ENCODE measurements at regions not wholly inside any gene's neighbourhood (a gene's known extent, or its start where the extent isn't known, plus 50 kb on each side); places are given as distances from the start of the nearest gene placed in this dataset.

GRCh38 chr11:119872611-119873310 is 143.8 kb upstream of the NECTIN1 start:
- Histone ChIP-seq H3K9me3 (ENCODE audit: control insufficient read depth in 1 of 2, low read length in 2 of 2) (no peaks in the 10 kb centered on the region), H3K36me3 (ENCODE audit: control insufficient read depth in 1 of 2, insufficient read depth in 2 of 2, low read length in 2 of 2) (no peaks in the 10 kb centered on the region), H3K27me3 (ENCODE audit: low read depth, low read length) (no peaks in the 10 kb centered on the region), H3K4me1 (ENCODE audit: control insufficient read depth in 1 of 2, insufficient read depth in 2 of 2, low read length in 2 of 2) (no peaks in the 10 kb centered on the region), H3K4me3 (ENCODE audit: low read depth in 1 of 2, low read length in 2 of 2) (no peak overlapping the region), H3K27ac (ENCODE audit: low read length) (no peak overlapping the region)

DNA sequence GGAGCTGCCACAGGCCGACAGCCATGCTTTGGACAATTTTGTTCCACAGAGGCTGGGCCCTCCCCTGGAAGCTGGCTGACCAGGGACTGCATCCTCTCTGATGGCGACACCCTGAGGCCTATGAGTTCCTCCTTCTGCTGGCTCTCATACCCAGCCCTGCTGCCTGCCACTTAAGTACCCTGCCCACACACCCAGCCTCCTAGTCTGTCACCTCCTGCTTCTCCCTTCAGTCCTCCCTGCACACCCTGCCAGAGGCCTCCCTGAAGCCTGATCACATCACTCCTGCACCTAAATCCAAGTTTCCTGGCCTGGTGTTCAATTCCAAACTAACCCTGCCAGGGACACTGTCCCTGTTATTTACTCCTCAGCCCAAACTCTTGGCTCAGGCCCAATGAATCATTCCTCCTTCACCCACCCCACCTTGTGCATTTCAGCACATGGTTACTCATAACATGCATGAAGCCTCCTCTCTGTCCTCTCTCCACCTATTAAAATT is 136.7 kb upstream of the NECTIN1 start:
- Histone ChIP-seq H3K27ac (ENCODE audit: low read length) (no peak overlapping the region), H3K36me3 (ENCODE audit: control insufficient read depth in 1 of 2, insufficient read depth in 2 of 2, low read length in 2 of 2) (no peaks in the 10 kb centered on the region), H3K27me3 (ENCODE audit: low read depth, low read length) (no peaks in the 10 kb centered on the region), H3K4me1 (ENCODE audit: control insufficient read depth in 1 of 2, insufficient read depth in 2 of 2, low read length in 2 of 2) (no peaks in the 10 kb centered on the region), H3K9me3 (ENCODE audit: control insufficient read depth in 1 of 2, low read length in 2 of 2) (no peaks in the 10 kb centered on the region), H3K4me3 (ENCODE audit: low read depth in 1 of 2, low read length in 2 of 2) (no peak overlapping the region)

GRCh38 chr11:119864836-119865235 is 135.8 kb upstream of the NECTIN1 start:
- H3K9me3 ChIP-seq (ENCODE audit: control insufficient read depth in 1 of 2, low read length in 2 of 2), result no peaks in the 10 kb centered on the region
- no peaks in the 10 kb centered on the region for H3K27me3 ChIP-seq (ENCODE audit: low read depth, low read length)
- H3K4me3 ChIP-seq (ENCODE audit: low read depth in 1 of 2, low read length in 2 of 2), result no peak overlapping the region
- H3K27ac ChIP-seq (ENCODE audit: low read length), result no peak overlapping the region
- no peaks in the 10 kb centered on the region for H3K4me1 ChIP-seq (ENCODE audit: control insufficient read depth in 1 of 2, insufficient read depth in 2 of 2, low read length in 2 of 2)
- no peaks in the 10 kb centered on the region for H3K36me3 ChIP-seq (ENCODE audit: control insufficient read depth in 1 of 2, insufficient read depth in 2 of 2, low read length in 2 of 2)

- H3K4me3 ChIP-seq (ENCODE audit: low read depth in 1 of 2, low read length in 2 of 2), result no peak overlapping the region
- H3K27ac ChIP-seq (ENCODE audit: low read length), result no peak overlapping the region
- no peaks in the 10 kb centered on the region for H3K27me3 ChIP-seq (ENCODE audit: low read depth, low read length)
- no peaks in the 10 kb centered on the region for H3K4me1 ChIP-seq (ENCODE audit: control insufficient read depth in 1 of 2, insufficient read depth in 2 of 2, low read length in 2 of 2)
- H3K36me3 ChIP-seq (ENCODE audit: control insufficient read depth in 1 of 2, insufficient read depth in 2 of 2, low read length in 2 of 2), result no peaks in the 10 kb centered on the region
- no peaks in the 10 kb centered on the region for H3K9me3 ChIP-seq (ENCODE audit: control insufficient read depth in 1 of 2, low read length in 2 of 2)
Observed at GRCh38 chr11:119863851-119864601, 135.0 kb upstream of the NECTIN1 start.

DNA sequence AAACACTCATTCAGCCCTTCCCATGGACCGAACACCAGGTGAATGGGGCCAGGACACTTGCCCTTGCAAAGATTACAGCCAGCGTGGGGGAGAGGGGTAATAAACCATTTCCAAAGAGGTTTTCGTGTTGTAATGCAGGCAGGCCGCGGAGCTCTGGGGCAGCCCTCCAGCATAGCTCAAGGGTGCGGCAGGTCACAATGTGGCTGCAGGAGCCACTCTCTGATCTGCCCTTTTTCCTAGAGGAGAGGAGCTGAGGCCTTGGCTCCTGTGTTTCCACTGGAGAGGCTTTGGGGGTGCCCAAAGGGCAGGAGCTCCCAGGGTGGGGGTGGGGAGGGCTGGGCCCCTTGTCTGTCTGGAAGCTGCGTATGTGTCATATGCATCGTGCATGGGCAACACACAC is 134.2 kb upstream of the NECTIN1 start:
- Histone ChIP-seq H3K9me3 (ENCODE audit: control insufficient read depth in 1 of 2, low read length in 2 of 2) (no peaks in the 10 kb centered on the region), H3K27ac (ENCODE audit: low read length) (no peak overlapping the region), H3K27me3 (ENCODE audit: low read depth, low read length) (no peaks in the 10 kb centered on the region), H3K4me3 (ENCODE audit: low read depth in 1 of 2, low read length in 2 of 2) (no peak overlapping the region), H3K36me3 (ENCODE audit: control insufficient read depth in 1 of 2, insufficient read depth in 2 of 2, low read length in 2 of 2) (no peaks in the 10 kb centered on the region), H3K4me1 (ENCODE audit: control insufficient read depth in 1 of 2, insufficient read depth in 2 of 2, low read length in 2 of 2) (no peaks in the 10 kb centered on the region)

- Histone ChIP-seq H3K27ac (ENCODE audit: low read length) (no peak overlapping the region), H3K4me3 (ENCODE audit: low read depth in 1 of 2, low read length in 2 of 2) (no peak overlapping the region), H3K36me3 (ENCODE audit: control insufficient read depth in 1 of 2, insufficient read depth in 2 of 2, low read length in 2 of 2) (no peaks in the 10 kb centered on the region), H3K4me1 (ENCODE audit: control insufficient read depth in 1 of 2, insufficient read depth in 2 of 2, low read length in 2 of 2) (no peaks in the 10 kb centered on the region), H3K27me3 (ENCODE audit: low read depth, low read length) (no peaks in the 10 kb centered on the region), H3K9me3 (ENCODE audit: control insufficient read depth in 1 of 2, low read length in 2 of 2) (no peaks in the 10 kb centered on the region)
Observed at GRCh38 chr11:119861160-119861559, 132.2 kb upstream of the NECTIN1 start.

DNA sequence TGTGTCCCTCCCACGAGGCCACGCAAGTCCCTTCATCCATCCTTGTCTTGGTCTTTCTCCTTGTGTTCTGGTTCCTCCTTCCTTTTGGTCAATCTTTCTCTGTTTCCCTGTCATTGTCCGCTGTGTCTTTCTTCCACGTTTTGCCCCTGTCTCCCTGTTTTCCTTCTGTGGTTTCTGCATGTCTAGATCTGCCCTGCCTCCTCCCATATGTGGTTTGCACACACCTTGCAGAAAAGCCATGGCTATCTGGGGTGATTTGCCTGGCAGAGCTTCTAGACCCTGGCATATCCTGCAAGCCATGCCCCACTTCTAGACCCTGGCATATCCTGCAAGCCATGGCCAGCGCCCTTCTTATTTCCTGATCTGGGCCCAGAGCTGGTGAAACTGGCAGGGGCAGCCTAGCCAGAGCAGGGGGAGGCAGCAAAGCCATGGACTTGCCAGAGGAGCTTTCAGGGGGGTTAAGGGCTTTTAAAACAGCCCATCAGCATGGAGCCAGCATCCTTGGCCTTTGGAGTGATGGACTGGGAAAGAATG is 131.6 kb upstream of the NECTIN1 start:
- Histone ChIP-seq H3K36me3 (ENCODE audit: control insufficient read depth in 1 of 2, insufficient read depth in 2 of 2, low read length in 2 of 2) (no peaks in the 10 kb centered on the region), H3K4me1 (ENCODE audit: control insufficient read depth in 1 of 2, insufficient read depth in 2 of 2, low read length in 2 of 2) (no peaks in the 10 kb centered on the region), H3K4me3 (ENCODE audit: low read depth in 1 of 2, low read length in 2 of 2) (no peak overlapping the region), H3K27me3 (ENCODE audit: low read depth, low read length) (no peaks in the 10 kb centered on the region), H3K27ac (ENCODE audit: low read length) (no peak overlapping the region), H3K9me3 (ENCODE audit: control insufficient read depth in 1 of 2, low read length in 2 of 2) (no peaks in the 10 kb centered on the region)

DNA sequence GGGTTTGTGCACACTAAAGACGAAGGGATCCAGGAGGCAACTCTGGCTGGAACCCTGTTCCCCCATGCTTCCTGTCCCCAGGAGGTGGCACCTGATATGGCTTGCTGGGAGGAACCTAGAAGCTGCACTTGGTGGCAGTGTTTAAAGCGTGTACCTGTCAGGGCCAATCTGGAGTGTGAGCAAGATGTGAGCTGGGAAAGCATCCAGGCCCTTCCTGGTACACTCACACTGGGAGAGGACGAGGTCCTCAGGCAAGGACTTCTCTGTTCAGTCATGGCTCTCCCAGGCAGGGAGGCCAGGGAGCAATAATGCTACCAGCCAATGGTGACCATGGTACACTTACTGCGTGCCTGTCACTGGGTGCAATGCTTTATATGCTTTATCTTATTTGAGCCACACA is 130.7 kb upstream of the NECTIN1 start:
- Histone ChIP-seq H3K9me3 (ENCODE audit: control insufficient read depth in 1 of 2, low read length in 2 of 2) (no peaks in the 10 kb centered on the region), H3K27me3 (ENCODE audit: low read depth, low read length) (no peaks in the 10 kb centered on the region), H3K36me3 (ENCODE audit: control insufficient read depth in 1 of 2, insufficient read depth in 2 of 2, low read length in 2 of 2) (no peaks in the 10 kb centered on the region), H3K4me1 (ENCODE audit: control insufficient read depth in 1 of 2, insufficient read depth in 2 of 2, low read length in 2 of 2) (no peaks in the 10 kb centered on the region), H3K27ac (ENCODE audit: low read length) (no peak overlapping the region), H3K4me3 (ENCODE audit: low read depth in 1 of 2, low read length in 2 of 2) (no peak overlapping the region)

GRCh38 chr11:119858288-119858687 is 129.3 kb upstream of the NECTIN1 start:
- Histone ChIP-seq H3K4me1 (ENCODE audit: control insufficient read depth in 1 of 2, insufficient read depth in 2 of 2, low read length in 2 of 2) (no peaks in the 10 kb centered on the region), H3K9me3 (ENCODE audit: control insufficient read depth in 1 of 2, low read length in 2 of 2) (no peaks in the 10 kb centered on the region), H3K36me3 (ENCODE audit: control insufficient read depth in 1 of 2, insufficient read depth in 2 of 2, low read length in 2 of 2) (no peaks in the 10 kb centered on the region), H3K27me3 (ENCODE audit: low read depth, low read length) (no peaks in the 10 kb centered on the region), H3K27ac (ENCODE audit: low read length) (no peak overlapping the region), H3K4me3 (ENCODE audit: low read depth in 1 of 2, low read length in 2 of 2) (no peak overlapping the region)

GRCh38 chr11:119856681-119857485 is 127.9 kb upstream of the NECTIN1 start:
- Histone ChIP-seq H3K4me3 (ENCODE audit: low read depth in 1 of 2, low read length in 2 of 2) (no peak overlapping the region), H3K9me3 (ENCODE audit: control insufficient read depth in 1 of 2, low read length in 2 of 2) (no peaks in the 10 kb centered on the region), H3K27ac (ENCODE audit: low read length) (no peak overlapping the region), H3K27me3 (ENCODE audit: low read depth, low read length) (no peaks in the 10 kb centered on the region), H3K4me1 (ENCODE audit: control insufficient read depth in 1 of 2, insufficient read depth in 2 of 2, low read length in 2 of 2) (no peaks in the 10 kb centered on the region), H3K36me3 (ENCODE audit: control insufficient read depth in 1 of 2, insufficient read depth in 2 of 2, low read length in 2 of 2) (no peaks in the 10 kb centered on the region)

DNA sequence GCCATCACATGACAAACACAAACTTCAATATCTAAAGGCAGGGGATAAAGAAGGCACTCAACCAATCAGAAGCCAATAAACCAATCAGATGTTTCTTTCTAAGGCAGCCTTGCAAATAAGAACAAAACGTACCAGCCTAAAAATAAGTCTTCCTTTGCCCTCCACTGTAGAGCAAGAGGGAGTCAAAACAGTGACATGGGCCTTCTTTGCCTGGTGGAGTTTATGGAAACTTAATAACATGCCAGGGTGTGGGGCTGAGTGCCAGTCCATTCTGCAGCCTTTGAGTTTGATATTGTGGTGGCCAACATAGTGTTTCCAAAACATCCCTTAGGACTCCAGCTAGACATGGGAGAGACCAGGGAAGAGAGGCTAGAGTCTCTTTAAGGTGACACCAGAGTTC is 126.1 kb upstream of the NECTIN1 start:
- H3K4me1 ChIP-seq (ENCODE audit: control insufficient read depth in 1 of 2, insufficient read depth in 2 of 2, low read length in 2 of 2), result no peaks in the 10 kb centered on the region
- H3K9me3 ChIP-seq (ENCODE audit: control insufficient read depth in 1 of 2, low read length in 2 of 2), result no peaks in the 10 kb centered on the region
- no peak overlapping the region for H3K27ac ChIP-seq (ENCODE audit: low read length)
- no peaks in the 10 kb centered on the region for H3K36me3 ChIP-seq (ENCODE audit: control insufficient read depth in 1 of 2, insufficient read depth in 2 of 2, low read length in 2 of 2)
- H3K4me3 ChIP-seq (ENCODE audit: low read depth in 1 of 2, low read length in 2 of 2), result no peak overlapping the region
- no peaks in the 10 kb centered on the region for H3K27me3 ChIP-seq (ENCODE audit: low read depth, low read length)
